ENCODE measurements at regions not wholly inside any gene's neighbourhood (a gene's known extent, or its start where the extent isn't known, plus 50 kb on each side); places are given as distances from the start of the nearest gene placed in this dataset.

- DNase-seq (ENCODE audit: low spot score) (no peak), ATAC-seq (ENCODE audit: low FRiP score) (no peak)
- TF ChIP-seq, protein P1, sequence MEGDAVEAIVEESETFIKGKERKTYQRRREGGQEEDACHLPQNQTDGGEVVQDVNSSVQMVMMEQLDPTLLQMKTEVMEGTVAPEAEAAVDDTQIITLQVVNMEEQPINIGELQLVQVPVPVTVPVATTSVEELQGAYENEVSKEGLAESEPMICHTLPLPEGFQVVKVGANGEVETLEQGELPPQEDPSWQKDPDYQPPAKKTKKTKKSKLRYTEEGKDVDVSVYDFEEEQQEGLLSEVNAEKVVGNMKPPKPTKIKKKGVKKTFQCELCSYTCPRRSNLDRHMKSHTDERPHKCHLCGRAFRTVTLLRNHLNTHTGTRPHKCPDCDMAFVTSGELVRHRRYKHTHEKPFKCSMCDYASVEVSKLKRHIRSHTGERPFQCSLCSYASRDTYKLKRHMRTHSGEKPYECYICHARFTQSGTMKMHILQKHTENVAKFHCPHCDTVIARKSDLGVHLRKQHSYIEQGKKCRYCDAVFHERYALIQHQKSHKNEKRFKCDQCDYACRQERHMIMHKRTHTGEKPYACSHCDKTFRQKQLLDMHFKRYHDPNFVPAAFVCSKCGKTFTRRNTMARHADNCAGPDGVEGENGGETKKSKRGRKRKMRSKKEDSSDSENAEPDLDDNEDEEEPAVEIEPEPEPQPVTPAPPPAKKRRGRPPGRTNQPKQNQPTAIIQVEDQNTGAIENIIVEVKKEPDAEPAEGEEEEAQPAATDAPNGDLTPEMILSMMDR (IDR thresholded peaks at IDR 0.05): no peak
These were observed 603.5 kb downstream of the MAFB start for GRCh38 chr20:40085513-40085912.

DNA sequence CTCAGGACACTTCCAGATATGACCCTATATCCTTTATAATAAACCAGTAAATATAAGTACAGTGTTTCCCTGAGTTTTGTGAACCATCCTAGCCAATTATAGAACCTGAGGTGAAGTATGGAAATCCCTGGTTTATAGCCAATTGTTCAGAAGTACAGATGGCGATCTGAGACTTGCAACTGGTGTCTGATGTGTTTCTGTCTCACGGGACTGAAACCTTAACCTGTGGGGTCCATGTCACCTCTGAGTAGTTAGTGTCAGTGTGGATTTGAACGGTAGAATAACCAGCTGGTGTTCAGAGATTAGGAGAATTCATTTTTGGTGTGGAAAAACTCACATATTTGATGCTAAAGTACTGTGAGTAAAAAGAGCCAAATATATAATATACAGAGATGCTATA is 606.6 kb downstream of the MAFB start:
- no peak for DNase-seq (ENCODE audit: low spot score)

GRCh38 chr20:40081653-40082052 is 607.4 kb downstream of the MAFB start:
- ATAC-seq (ENCODE audit: low FRiP score) (no peak), DNase-seq (ENCODE audit: low spot score) (no peak)
- TF ChIP-seq, protein P1 (IDR thresholded peaks at IDR 0.05): no peak

More for the DNA sequence above, 606.6 kb downstream of the MAFB start:
- ATAC-seq (ENCODE audit: low FRiP score): no peak
- TF ChIP-seq, protein P1 (IDR thresholded peaks at IDR 0.05): no peak

GRCh38 chr20:40080041-40080652 is 608.9 kb downstream of the MAFB start:
- ATAC-seq (ENCODE audit: low FRiP score): no peak
- TF ChIP-seq, protein P1 (IDR thresholded peaks at IDR 0.05): no peak
- DNase-seq (ENCODE audit: low spot score): no peak

DNA sequence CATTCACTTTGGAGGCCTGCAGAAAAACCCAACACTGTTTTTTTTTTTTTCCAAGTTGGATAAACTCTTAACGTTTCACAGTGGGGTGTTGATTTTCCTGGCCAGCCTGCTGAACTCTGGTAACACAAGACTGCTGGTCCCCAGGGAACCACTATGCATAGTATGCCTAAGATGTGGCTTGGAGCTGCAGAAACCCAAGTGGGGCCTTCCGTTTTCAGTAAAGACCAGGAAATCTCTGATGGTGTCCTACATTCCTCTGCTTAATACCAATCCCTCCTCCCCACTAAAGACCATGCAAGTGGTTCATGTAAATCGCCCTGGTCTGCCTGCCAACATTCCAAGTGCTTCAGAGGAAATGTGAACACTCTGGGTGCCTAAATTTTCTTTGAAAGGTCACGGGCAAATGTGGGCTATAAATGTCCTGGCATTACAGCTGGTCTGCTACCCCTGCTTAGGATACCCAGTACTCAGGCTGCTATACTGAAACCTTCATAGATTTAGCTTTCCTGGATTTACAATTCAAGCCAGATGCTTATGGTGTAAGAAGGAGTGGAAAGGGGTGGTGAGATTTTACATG is 615.4 kb downstream of the MAFB start:
- ATAC-seq (ENCODE audit: low FRiP score) (no peak), DNase-seq (ENCODE audit: low spot score) (no peak)
- TF ChIP-seq, protein P1 (IDR thresholded peaks at IDR 0.05): no peak

DNA sequence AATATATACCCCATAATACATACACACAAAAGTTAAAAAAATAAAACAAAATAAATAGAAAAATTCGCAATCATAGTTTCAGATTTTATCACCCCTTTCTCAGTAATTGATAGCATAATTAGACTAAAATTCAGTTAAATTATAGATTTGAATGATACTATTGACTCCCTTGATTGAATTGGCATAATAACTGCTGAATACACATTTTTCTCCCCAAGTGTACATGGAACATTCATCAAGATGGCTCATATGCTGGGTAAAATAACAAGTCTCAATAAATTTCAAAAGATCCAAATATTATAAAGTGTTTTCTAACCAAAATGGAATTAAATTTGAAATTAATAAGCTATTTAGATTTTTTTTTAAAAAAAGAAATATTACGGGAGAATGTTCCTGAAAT is 616.1 kb downstream of the MAFB start:
- ATAC-seq (ENCODE audit: low FRiP score): no peak
- TF ChIP-seq, protein P1 (IDR thresholded peaks at IDR 0.05): no peak
- no peak for DNase-seq (ENCODE audit: low spot score)

DNA sequence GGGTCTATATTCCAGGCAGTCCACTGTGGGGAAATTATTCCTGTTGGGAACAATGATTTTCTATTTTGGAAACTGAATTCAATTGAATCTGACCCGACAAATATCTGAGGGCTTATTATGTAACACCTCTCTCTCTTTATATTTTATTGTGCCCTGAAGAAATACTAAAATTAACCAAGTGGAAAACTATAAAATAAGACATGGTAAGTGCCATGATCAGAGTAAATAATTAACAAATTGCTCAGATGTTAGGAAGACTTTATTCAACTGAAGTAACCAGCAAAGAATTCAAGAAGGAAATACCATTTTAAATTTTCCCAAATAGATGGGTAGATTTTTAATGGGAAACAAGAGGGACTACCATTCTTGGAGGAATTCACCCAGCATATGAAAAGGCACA is 632.9 kb downstream of the MAFB start:
- DNase-seq (ENCODE audit: low spot score): no peak
- TF ChIP-seq, protein P1 (IDR thresholded peaks at IDR 0.05): no peak
- ATAC-seq (ENCODE audit: low FRiP score): no peak

Measured in omental fat pad (tissue), 3 donors.